SK-N-SH treated with all-trans-retinoic acid at 6 μM for 48 hours (cell line): ENCODE measurements at regions not wholly inside any gene's neighbourhood (a gene's known extent, or its start where the extent isn't known, plus 50 kb on each side); places are given as distances from the start of the nearest gene placed in this dataset.
"Not testable (repeated sequence)": the region's sequence is repeated elsewhere in the genome, so short reads cannot be mapped to it uniquely, and the experiment has no call there.

Source experiments
- ATAC-seq: fragments of 200-7000 bp; cut with Tn5 transposase; 3 replicates; pipeline ENCODE4 v1.9.1; 2020; ENCODE audit warnings: mild to moderate bottlenecking, moderate library complexity
- ARNTL ChIP-seq: fragments of 450-650 bp; formaldehyde crosslinking; IDR thresholded peaks from 2 replicates; pipeline ENCODE4 v1.5.0; 2020; ENCODE audit warnings: low read depth, mild to moderate bottlenecking, moderate library complexity, borderline replicate concordance
- BACH2 ChIP-seq: fragments of 250-450 bp; sonication (Bioruptor Pico); IDR thresholded peaks from 2 replicates; pipeline ENCODE4 v1.9.0; 2021; ENCODE audit warnings: mild to moderate bottlenecking, borderline replicate concordance
- CSDC2 ChIP-seq: fragments of 250-450 bp; sonication (Bioruptor Pico); IDR thresholded peaks from 2 replicates; pipeline ENCODE4 v1.5.0; 2020; ENCODE audit warnings: mild to moderate bottlenecking, moderate library complexity
- ESRRG ChIP-seq: fragments of 250-450 bp; sonication (Bioruptor Pico); IDR thresholded peaks from 2 replicates; pipeline ENCODE4 v1.6.1; 2021; ENCODE audit warnings: mild to moderate bottlenecking
- GLIS3 ChIP-seq: fragments of 250-450 bp; sonication (Bioruptor Pico); IDR thresholded peaks from 2 replicates; pipeline ENCODE4 v1.5.0; 2020; ENCODE audit warnings: mild to moderate bottlenecking, moderate library complexity
- ISL1 ChIP-seq: fragments of 250-450 bp; sonication (Bioruptor Pico); IDR thresholded peaks from 2 replicates; pipeline ENCODE4 v2.1.2; 2022; ENCODE audit warnings: mild to moderate bottlenecking, moderate library complexity
- OSR1 ChIP-seq: fragments of 250-450 bp; sonication (Bioruptor Pico); IDR thresholded peaks from 2 replicates; pipeline ENCODE4 v1.8.0; 2022; ENCODE audit warnings: moderate library complexity, mild to moderate bottlenecking, inconsistent platforms
- PATZ1 ChIP-seq: fragments of 250-450 bp; sonication (Bioruptor Pico); IDR thresholded peaks from 2 replicates; pipeline ENCODE4 v1.8.0; 2020; ENCODE audit warnings: mild to moderate bottlenecking, moderate library complexity, borderline replicate concordance
- POU6F1 ChIP-seq: fragments of 250-450 bp; sonication (Bioruptor Pico); IDR thresholded peaks from 2 replicates; pipeline ENCODE4 v1.8.0; 2021; ENCODE audit warnings: low read depth, mild to moderate bottlenecking, moderate library complexity, borderline replicate concordance
- RARB ChIP-seq: fragments of 250-450 bp; sonication (Bioruptor Pico); IDR thresholded peaks from 2 replicates; pipeline ENCODE4 v1.8.0; 2021; ENCODE audit warnings: mild to moderate bottlenecking, moderate library complexity
- SNAI2 ChIP-seq: fragments of 250-450 bp; sonication (Bioruptor Pico); IDR thresholded peaks from 2 replicates; pipeline ENCODE4 v1.5.0; 2020; ENCODE audit warnings: mild to moderate bottlenecking, moderate library complexity
- TCF4 ChIP-seq: fragments of 250-450 bp; sonication (Bioruptor Pico); IDR thresholded peaks from 2 replicates; pipeline ENCODE4 v1.8.0; 2021; ENCODE audit warnings: mild to moderate bottlenecking, moderate library complexity, borderline replicate concordance
- TOX ChIP-seq: fragments of 250-450 bp; sonication (Bioruptor Pico); IDR thresholded peaks from 2 replicates; pipeline ENCODE4 v1.8.0; 2021; ENCODE audit warnings: mild to moderate bottlenecking, moderate library complexity, borderline replicate concordance
- ZC3H10 ChIP-seq: fragments of 250-450 bp; sonication (Bioruptor Pico); IDR thresholded peaks from 2 replicates; pipeline ENCODE4 v1.5.1; 2021; ENCODE audit warnings: mild to moderate bottlenecking, moderate library complexity
- ZFP30 ChIP-seq: fragments of 450-650 bp; formaldehyde crosslinking; IDR thresholded peaks from 2 replicates; pipeline ENCODE4 v1.5.0; 2022; ENCODE audit warnings: mild to moderate bottlenecking, moderate library complexity
- ZNF565 ChIP-seq: fragments of 450-650 bp; formaldehyde crosslinking; conservative IDR thresholded peaks from 2 replicates; pipeline ENCODE4 v1.5.0; 2020; ENCODE audit warnings: low read depth, mild to moderate bottlenecking, moderate library complexity
- ZNF70 ChIP-seq: fragments of 450-650 bp; formaldehyde crosslinking; IDR thresholded peaks from 2 replicates; pipeline ENCODE4 v1.5.0; 2020; ENCODE audit warnings: mild to moderate bottlenecking, moderate library complexity
- ZNF8 ChIP-seq: fragments of 450-650 bp; formaldehyde crosslinking; IDR thresholded peaks from 2 replicates; pipeline ENCODE4 v1.5.0; 2020; ENCODE audit warnings: mild to moderate bottlenecking, moderate library complexity
- TF ChIP-seq, protein P1 (sequence below): fragments of 250-450 bp; sonication (Bioruptor Pico); IDR thresholded peaks from 2 replicates; pipeline ENCODE4 v1.5.1; 2020; ENCODE audit warnings: low read depth, mild to moderate bottlenecking, moderate library complexity
- TF ChIP-seq, protein P2 (sequence below): fragments of 250-450 bp; sonication (Bioruptor Pico); IDR thresholded peaks from 2 replicates; pipeline ENCODE4 v1.5.1; 2021; ENCODE audit warnings: mild to moderate bottlenecking, moderate library complexity

GRCh38 chr13:44730851-44731250, 154.7 kb upstream of the TSC22D1 start:
- no peak for ATAC-seq
- TF ChIP-seq GLIS3 (CRISPR knock-in tag) (no peak), ZNF70 (CRISPR knock-in tag) (no peak), ZC3H10 (CRISPR knock-in tag) (no peak), TCF4 (CRISPR knock-in tag) (no peak), ESRRG (no peak), POU6F1 (CRISPR knock-in tag) (no peak), ZFP30 (no peak), CSDC2 (CRISPR knock-in tag) (no peak), ISL1 (CRISPR knock-in tag) (no peak), SNAI2 (no peak), BACH2 (CRISPR knock-in tag) (no peak), RARB (CRISPR knock-in tag) (no peak), PATZ1 (CRISPR knock-in tag) (no peak), ZNF565 (CRISPR knock-in tag) (no peak), TOX (CRISPR knock-in tag) (no peak)
- TF ChIP-seq, protein P1, sequence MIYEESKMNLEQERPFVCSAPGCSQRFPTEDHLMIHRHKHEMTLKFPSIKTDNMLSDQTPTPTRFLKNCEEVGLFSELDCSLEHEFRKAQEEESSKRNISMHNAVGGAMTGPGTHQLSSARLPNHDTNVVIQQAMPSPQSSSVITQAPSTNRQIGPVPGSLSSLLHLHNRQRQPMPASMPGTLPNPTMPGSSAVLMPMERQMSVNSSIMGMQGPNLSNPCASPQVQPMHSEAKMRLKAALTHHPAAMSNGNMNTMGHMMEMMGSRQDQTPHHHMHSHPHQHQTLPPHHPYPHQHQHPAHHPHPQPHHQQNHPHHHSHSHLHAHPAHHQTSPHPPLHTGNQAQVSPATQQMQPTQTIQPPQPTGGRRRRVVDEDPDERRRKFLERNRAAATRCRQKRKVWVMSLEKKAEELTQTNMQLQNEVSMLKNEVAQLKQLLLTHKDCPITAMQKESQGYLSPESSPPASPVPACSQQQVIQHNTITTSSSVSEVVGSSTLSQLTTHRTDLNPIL, result no peak

DNA sequence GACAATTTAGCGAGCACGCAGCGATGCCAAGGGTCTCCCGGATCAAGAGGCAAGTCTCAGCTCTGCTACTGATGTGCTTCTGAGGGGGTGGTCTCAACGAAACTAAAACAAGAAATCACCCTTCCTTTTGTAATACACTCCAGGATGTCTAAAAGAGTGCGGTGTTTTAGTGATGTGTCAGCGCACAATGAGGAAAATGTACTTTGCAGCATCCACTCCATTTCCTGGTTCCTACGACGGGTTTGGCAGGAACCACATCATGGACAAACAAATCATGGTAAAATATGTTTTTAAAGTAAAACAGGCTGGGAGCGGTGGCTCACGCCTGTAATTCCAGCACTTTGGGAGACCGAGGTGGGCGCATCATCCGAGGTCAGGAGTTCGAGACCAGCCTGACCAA, 154.0 kb upstream of the TSC22D1 start:
- ATAC-seq, result no peak
- TF ChIP-seq GLIS3 (CRISPR knock-in tag) (no peak), ARNTL (CRISPR knock-in tag) (no peak), ZC3H10 (CRISPR knock-in tag) (no peak), OSR1 (CRISPR knock-in tag) (no peak), ZNF70 (CRISPR knock-in tag) (no peak), POU6F1 (CRISPR knock-in tag) (no peak), ZNF8 (CRISPR knock-in tag) (no peak), ZFP30 (no peak)
- TF ChIP-seq, protein P2, sequence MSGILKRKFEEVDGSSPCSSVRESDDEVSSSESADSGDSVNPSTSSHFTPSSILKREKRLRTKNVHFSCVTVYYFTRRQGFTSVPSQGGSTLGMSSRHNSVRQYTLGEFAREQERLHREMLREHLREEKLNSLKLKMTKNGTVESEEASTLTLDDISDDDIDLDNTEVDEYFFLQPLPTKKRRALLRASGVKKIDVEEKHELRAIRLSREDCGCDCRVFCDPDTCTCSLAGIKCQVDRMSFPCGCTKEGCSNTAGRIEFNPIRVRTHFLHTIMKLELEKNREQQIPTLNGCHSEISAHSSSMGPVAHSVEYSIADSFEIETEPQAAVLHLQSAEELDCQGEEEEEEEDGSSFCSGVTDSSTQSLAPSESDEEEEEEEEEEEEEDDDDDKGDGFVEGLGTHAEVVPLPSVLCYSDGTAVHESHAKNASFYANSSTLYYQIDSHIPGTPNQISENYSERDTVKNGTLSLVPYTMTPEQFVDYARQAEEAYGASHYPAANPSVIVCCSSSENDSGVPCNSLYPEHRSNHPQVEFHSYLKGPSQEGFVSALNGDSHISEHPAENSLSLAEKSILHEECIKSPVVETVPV, result no peak

GRCh38 chr13:44727591-44727990, 151.5 kb upstream of the TSC22D1 start:
- not testable (repeated sequence) for ATAC-seq

DNA sequence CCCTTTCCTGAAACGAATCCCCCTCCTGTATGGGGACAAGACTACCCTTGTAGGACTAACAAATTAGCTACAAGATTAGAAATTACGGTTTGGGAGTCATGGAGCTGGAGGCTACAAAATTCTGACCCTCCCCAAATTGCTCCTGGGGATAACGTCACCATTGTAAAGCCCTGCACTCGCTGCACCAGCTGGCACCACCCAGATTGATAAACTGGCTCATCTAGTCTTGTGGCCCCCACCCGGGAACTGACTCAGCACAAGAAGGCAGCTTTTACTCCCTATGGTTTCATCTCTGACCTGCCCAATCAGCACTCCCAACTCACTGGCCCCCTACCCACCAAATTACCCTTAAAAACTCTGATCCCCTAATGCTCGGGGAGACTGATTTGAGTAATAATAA, 150.6 kb upstream of the TSC22D1 start:
- no peak for TF ChIP-seq ZNF8 (CRISPR knock-in tag)
- no peak for TF ChIP-seq SNAI2
- no peak for TF ChIP-seq PATZ1 (CRISPR knock-in tag)
- TF ChIP-seq, protein P1, result no peak
- TF ChIP-seq ZNF70 (CRISPR knock-in tag), result no peak
- TF ChIP-seq, protein P2, result no peak
- TF ChIP-seq ARNTL (CRISPR knock-in tag), result no peak
- ATAC-seq, result no peak
